ENCODE measurements at regions not wholly inside any gene's neighbourhood (a gene's known extent, or its start where the extent isn't known, plus 50 kb on each side); places are given as distances from the start of the nearest gene placed in this dataset.

DNA sequence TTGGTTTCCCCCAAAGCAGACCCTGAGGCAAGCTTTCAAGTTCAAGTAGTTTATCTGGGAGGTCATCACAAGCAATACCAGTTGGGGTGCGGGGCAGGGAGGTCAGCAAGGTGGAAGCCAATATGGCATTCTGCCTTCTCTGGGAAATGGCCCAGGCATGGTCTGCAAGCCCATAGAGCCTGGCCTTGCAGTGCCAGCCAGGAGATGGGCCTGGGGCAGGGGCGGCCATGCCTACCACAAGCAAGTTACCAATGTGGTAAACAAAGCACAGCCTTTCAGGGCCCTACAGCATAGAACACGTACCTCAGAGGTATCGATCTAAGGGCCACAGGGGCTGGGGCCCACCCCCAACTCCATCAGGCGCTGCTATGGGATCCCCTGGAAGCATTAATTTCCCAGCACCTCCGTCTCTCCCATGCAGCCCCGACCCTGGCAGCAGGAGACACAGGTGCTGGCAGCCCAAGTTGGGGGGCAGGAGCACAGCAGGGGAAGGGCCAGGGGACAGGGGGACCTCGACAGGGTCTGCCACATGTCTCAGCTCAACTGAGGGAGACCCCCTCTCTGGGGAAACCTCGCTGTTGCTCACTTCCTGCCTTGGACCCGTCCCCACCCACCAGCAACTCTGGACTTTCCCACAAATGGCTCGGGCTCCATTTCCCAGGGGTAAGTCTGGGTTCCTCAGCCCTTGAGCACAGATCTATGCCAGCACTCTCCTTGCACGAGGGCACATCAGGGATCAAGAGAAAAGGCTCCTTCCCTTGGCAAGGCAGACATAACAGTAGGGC, 369.0 kb downstream of the PREX1 start:
- H3K27me3 ChIP-seq (ENCODE audit: low read depth): peaks cover 36% of the 10 kb centered on the region
- no peaks in the 10 kb centered on the region for H3K9me3 ChIP-seq (replicated peaks)
- H3K27ac ChIP-seq (replicated peaks): no peak overlapping the region
- peaks cover 2% of the 10 kb centered on the region for H3K4me1 ChIP-seq
- H3K4me3 ChIP-seq: no peak overlapping the region
- TF ChIP-seq, protein P1, sequence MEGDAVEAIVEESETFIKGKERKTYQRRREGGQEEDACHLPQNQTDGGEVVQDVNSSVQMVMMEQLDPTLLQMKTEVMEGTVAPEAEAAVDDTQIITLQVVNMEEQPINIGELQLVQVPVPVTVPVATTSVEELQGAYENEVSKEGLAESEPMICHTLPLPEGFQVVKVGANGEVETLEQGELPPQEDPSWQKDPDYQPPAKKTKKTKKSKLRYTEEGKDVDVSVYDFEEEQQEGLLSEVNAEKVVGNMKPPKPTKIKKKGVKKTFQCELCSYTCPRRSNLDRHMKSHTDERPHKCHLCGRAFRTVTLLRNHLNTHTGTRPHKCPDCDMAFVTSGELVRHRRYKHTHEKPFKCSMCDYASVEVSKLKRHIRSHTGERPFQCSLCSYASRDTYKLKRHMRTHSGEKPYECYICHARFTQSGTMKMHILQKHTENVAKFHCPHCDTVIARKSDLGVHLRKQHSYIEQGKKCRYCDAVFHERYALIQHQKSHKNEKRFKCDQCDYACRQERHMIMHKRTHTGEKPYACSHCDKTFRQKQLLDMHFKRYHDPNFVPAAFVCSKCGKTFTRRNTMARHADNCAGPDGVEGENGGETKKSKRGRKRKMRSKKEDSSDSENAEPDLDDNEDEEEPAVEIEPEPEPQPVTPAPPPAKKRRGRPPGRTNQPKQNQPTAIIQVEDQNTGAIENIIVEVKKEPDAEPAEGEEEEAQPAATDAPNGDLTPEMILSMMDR (IDR thresholded peaks at IDR 0.05; ENCODE audit: borderline replicate concordance): no peak
- DNase-seq: no peak
- intact Hi-C loops (cut with micrococcal nuclease): no loop called here
- H3K36me3 ChIP-seq: no peaks in the 10 kb centered on the region

DNA sequence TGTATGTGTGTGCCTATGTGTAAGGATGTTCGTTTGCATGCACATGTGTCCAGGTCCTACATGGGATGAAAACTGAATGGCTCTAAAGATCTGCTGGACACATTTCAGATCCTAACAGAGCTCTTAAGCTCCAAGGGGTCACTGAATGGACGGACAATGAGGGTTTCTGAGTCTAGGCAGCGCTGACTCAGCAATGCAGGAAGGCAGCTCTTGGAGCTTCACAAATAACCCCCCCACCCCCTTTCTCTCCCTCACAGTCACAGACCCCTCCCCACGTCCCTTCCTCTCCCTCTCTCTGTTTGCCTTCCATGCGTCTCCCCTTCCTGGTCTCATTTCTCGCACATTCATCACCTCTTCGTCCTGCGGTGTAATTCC, 369.8 kb downstream of the PREX1 start:
- H3K36me3 ChIP-seq: no peaks in the 10 kb centered on the region
- DNase-seq: no peak
- H3K4me3 ChIP-seq: no peak overlapping the region
- H3K27me3 ChIP-seq (ENCODE audit: low read depth): peaks cover 43% of the 10 kb centered on the region
- H3K27ac ChIP-seq (replicated peaks): no peak overlapping the region
- intact Hi-C loops (cut with micrococcal nuclease): no loop called here
- H3K4me1 ChIP-seq: no peaks in the 10 kb centered on the region
- H3K9me3 ChIP-seq (replicated peaks): no peaks in the 10 kb centered on the region
- TF ChIP-seq, protein P1 (IDR thresholded peaks at IDR 0.05; ENCODE audit: borderline replicate concordance): no peak

DNA sequence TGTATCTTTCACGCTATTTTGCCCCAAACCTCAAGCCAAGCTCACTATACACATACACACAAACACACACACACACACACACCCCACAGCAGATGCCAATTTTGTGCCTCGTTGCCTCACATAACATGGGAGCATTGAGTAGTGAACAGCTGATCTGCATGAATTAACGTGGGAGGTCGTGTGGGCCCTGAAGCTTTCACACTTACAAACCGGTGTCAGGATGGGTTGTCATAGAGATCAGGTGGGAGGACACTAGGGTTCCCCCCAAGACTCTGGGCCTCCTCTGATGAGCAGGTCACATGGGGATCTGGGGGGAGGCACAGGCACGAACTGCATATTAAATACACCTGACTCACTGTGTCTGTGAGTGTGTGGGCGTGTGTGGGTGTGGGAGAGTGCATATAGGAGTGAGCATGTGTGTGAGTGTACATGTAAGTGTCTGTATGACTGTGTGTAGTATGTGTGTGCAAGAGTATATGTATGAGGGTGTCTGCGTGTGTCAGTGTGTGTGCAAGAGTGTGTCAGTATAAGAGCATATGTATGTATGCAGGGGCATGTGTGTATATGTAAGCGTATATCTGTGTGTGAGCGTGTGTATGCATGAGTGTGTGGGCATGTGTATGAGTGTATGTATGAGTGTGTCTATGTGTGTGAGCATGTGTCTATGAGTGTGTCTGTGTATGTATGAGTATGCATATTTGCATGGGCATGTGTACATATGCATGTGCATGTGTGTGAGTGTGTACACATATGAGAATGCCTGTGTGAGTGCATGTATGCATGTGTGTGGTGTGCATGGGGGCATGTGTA, 370.4 kb downstream of the PREX1 start:
- no peaks in the 10 kb centered on the region for H3K36me3 ChIP-seq
- no peaks in the 10 kb centered on the region for H3K9me3 ChIP-seq (replicated peaks)
- peaks cover 44% of the 10 kb centered on the region for H3K27me3 ChIP-seq (ENCODE audit: low read depth)
- H3K4me3 ChIP-seq: no peak overlapping the region
- no peak for DNase-seq
- H3K27ac ChIP-seq (replicated peaks): no peak overlapping the region
- H3K4me1 ChIP-seq: no peaks in the 10 kb centered on the region
- TF ChIP-seq, protein P1 (IDR thresholded peaks at IDR 0.05; ENCODE audit: borderline replicate concordance): no peak
- intact Hi-C loops (cut with micrococcal nuclease): no loop called here

DNA sequence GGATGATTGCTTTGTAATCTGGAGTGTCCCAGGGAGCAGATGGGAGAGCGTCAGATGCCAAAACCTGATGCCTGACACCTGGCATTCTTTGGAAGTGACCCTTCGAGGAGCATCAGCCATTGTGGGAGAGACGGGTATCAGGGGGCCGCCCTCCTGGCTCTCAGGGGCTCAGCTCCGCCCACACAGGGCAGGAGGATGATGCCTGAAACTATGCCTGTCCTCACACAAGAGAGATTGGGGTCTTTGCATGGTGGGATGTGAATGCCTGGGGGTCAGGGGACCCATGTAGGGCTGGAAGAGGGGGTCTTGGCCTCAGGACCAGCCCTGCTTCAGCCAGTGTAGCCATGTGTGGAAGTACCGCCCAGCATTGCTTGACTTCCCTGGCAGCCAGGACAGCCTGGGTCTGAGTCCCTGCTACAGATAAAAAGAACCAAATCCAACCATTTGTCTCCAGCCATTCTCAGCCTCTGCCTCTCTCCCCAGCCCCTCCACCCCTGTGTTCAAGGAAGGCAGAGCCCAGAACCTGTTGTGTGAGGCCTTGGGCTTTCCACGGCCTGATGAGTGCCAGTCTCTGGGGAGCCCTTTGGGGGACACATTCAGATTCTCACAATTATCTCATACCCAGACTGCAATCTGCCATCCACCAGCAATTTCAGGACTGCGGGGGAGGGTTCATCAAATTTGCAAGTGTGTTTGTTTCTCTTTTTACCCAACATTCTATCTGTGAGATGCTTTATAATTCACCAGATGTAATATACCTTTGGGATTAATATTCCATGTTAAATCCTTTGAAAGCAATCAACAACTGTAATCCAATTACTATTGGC, 371.2 kb downstream of the PREX1 start:
- Histone ChIP-seq H3K4me1 (no peaks in the 10 kb centered on the region), H3K4me3 (no peak overlapping the region), H3K27me3 (ENCODE audit: low read depth) (peaks cover 44% of the 10 kb centered on the region), H3K36me3 (no peaks in the 10 kb centered on the region), H3K9me3 (replicated peaks) (no peaks in the 10 kb centered on the region), H3K27ac (replicated peaks) (no peak overlapping the region)
- TF ChIP-seq, protein P1 (IDR thresholded peaks at IDR 0.05; ENCODE audit: borderline replicate concordance): no peak
- intact Hi-C loops (cut with micrococcal nuclease): no loop called here
- DNase-seq: no peak

DNA sequence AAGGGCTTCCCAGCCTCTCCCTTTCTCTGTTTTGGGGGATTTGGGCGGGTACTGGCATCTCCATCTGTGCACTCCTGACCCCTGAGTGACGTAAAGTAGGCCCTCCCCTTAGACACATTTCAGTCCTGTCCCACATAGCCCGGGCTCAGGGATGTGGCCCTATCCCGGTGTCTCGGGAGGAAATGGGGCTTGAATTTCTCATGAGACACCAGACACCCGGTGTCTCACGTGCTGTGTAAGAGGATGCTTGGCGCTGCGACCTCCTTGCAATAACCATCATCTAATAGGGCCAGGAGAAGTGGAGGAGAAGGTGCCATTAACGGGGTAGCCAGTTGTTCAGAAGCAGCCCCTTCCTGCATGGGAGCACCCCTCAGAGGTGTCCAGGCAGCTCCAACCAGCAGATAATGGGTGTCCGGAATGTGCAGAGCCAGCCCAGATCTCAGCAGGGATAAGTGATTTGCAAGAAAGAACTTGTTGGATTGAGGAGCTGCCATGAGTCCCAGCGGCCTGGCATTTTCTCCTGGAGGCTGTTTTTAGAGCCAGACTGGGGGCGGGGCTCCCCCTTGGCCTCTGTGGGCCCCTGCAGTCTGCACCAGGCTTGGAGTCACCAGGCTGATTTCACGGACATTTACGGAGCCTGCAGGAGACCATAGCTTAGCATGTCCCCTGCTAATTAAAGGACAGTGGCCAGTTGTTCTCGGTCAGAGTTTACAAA, 372.0 kb downstream of the PREX1 start:
- H3K4me3 ChIP-seq: no peak overlapping the region
- H3K9me3 ChIP-seq (replicated peaks): no peaks in the 10 kb centered on the region
- TF ChIP-seq, protein P1 (IDR thresholded peaks at IDR 0.05; ENCODE audit: borderline replicate concordance): no peak
- no peaks in the 10 kb centered on the region for H3K4me1 ChIP-seq
- H3K27me3 ChIP-seq (ENCODE audit: low read depth): peaks cover 44% of the 10 kb centered on the region
- H3K36me3 ChIP-seq: no peaks in the 10 kb centered on the region
- intact Hi-C loops (cut with micrococcal nuclease): no loop called here
- no peak overlapping the region for H3K27ac ChIP-seq (replicated peaks)
- DNase-seq: no peak
